ENCODE measurements at regions not wholly inside any gene's neighbourhood (a gene's known extent, or its start where the extent isn't known, plus 50 kb on each side); places are given as distances from the start of the nearest gene placed in this dataset.

GRCh38 chr2:187656123-187656522 is 101.9 kb upstream of the TFPI start:
- no peaks in the 10 kb centered on the region for H3K27me3 Mint-ChIP-seq (ENCODE audit: insufficient read depth, low read depth, poor library complexity)
- DNase-seq (ENCODE audit: low spot score) (no peak), ATAC-seq (no peak)
- peaks cover 6% of the 10 kb centered on the region for H3K36me3 Mint-ChIP-seq (ENCODE audit: low read depth)
- Histone ChIP-seq H3K27ac (ENCODE audit: low read depth) (no peak overlapping the region), H3F3A (replicated peaks; ENCODE audit: low read depth) (no peaks in the 10 kb centered on the region), H3K79me2 (replicated peaks; ENCODE audit: insufficient read depth) (no peaks in the 10 kb centered on the region), H3K27me3 (ENCODE audit: insufficient read depth) (no peaks in the 10 kb centered on the region), H2AFZ (no peak overlapping the region), H3K4me2 (peak overlapping the region; percentile 28; the same call in 1 of the 2 replicates), H3K9me2 (ENCODE audit: insufficient read depth) (no peaks in the 10 kb centered on the region), H3K36me3 (ENCODE audit: insufficient read depth) (no peaks in the 10 kb centered on the region; the same call in 1 of the 2 replicates), H3K4me3 (no peak overlapping the region), H3K4me1 (ENCODE audit: insufficient read depth) (peaks cover 30% of the 10 kb centered on the region), H4K20me1 (replicated peaks; ENCODE audit: insufficient read depth) (no peaks in the 10 kb centered on the region)
- TF ChIP-seq STAT1 (IDR thresholded peaks at IDR 0.05; ENCODE audit: unreplicated experiment) = no peak
- TF ChIP-seq CTCF (conservative IDR thresholded peaks at IDR 0.05; ENCODE audit: low read depth in 2 of 2) = no peak
- no peak for TF ChIP-seq ETS1 (IDR thresholded peaks at IDR 0.05)
- no peak for TF ChIP-seq POLR2AphosphoS5 (IDR thresholded peaks at IDR 0.05; ENCODE audit: low read depth)
- TF ChIP-seq REST (IDR thresholded peaks at IDR 0.05; ENCODE audit: unreplicated experiment) = no peak
- TF ChIP-seq ZNF114 (CRISPR knock-in tag; IDR thresholded peaks at IDR 0.05) = no peak
- no peak for TF ChIP-seq JUNB (IDR thresholded peaks at IDR 0.05; ENCODE audit: unreplicated experiment)
- no peak for TF ChIP-seq ZNF331 (CRISPR knock-in tag; IDR thresholded peaks at IDR 0.05; ENCODE audit: low read depth)
- no peak for TF ChIP-seq NANOG (IDR thresholded peaks at IDR 0.05; ENCODE audit: borderline replicate concordance)
- peaks cover 5% of the 10 kb centered on the region; the same call in 2 of the 3 replicates for H3K9me3 Mint-ChIP-seq
- H3K4me3 Mint-ChIP-seq = no peak overlapping the region
- H3K27ac Mint-ChIP-seq = 0 out of 2 replicates have a peak overlapping the region, but pooled peaks have one; percentile 26
- H3K4me1 Mint-ChIP-seq = peaks cover 16% of the 10 kb centered on the region; the same call in 2 of the 3 replicates
